GM12874 (cell line): ENCODE measurements at regions not wholly inside any gene's neighbourhood (a gene's known extent, or its start where the extent isn't known, plus 50 kb on each side); places are given as distances from the start of the nearest gene placed in this dataset.

ENCODE experiments used
- TF ChIP-seq, protein P1 (sequence below): IDR thresholded peaks from 2 replicates; pipeline ENCODE4 v1.5.1; 2011; ENCODE audit warnings: low read depth, mild to moderate bottlenecking, control low read depth, low read length, moderate library complexity; ENCODE audit not compliant: insufficient read depth

DNA sequence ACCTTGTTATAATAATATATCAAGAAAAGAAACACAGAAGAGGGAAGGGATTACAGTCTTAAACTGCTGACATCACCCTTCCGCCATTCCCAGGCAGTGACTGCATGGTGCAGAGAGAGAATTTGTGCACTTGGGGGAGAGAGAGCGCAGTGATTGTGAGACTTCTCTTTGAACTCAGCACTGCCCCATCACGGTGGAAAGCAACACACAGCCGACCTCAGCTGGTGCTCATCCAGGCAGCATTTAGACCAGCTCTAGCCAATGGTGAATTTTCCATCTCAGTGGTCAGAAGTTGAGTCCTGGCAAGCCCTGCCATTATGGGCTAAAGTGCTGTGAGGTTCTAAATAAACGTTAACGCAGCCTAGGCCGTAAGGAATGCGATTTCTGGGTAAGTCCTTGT lies 1681.5 kb downstream of the EFNB2 start:
- TF ChIP-seq, protein P1, sequence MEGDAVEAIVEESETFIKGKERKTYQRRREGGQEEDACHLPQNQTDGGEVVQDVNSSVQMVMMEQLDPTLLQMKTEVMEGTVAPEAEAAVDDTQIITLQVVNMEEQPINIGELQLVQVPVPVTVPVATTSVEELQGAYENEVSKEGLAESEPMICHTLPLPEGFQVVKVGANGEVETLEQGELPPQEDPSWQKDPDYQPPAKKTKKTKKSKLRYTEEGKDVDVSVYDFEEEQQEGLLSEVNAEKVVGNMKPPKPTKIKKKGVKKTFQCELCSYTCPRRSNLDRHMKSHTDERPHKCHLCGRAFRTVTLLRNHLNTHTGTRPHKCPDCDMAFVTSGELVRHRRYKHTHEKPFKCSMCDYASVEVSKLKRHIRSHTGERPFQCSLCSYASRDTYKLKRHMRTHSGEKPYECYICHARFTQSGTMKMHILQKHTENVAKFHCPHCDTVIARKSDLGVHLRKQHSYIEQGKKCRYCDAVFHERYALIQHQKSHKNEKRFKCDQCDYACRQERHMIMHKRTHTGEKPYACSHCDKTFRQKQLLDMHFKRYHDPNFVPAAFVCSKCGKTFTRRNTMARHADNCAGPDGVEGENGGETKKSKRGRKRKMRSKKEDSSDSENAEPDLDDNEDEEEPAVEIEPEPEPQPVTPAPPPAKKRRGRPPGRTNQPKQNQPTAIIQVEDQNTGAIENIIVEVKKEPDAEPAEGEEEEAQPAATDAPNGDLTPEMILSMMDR: no peak

DNA sequence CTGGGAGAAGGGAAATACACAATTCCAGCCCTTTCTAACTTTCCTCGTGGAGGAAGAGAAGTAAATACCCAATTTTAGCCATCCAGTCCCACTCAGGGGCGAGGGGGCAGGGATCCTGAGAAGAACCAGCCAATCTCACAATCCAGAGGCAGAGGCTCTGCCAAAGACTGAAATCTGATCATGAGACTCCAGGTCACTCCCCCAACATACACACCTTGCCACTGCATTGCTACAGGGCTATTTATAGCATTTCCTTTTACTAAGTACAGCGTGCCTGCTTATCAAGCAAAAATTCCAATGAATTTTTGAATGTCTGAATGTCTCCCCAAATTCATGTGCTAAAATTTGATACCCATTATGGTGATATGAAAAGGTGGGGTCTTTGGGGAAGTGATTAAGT lies 1687.5 kb downstream of the EFNB2 start:
- TF ChIP-seq, protein P1: no peak

DNA sequence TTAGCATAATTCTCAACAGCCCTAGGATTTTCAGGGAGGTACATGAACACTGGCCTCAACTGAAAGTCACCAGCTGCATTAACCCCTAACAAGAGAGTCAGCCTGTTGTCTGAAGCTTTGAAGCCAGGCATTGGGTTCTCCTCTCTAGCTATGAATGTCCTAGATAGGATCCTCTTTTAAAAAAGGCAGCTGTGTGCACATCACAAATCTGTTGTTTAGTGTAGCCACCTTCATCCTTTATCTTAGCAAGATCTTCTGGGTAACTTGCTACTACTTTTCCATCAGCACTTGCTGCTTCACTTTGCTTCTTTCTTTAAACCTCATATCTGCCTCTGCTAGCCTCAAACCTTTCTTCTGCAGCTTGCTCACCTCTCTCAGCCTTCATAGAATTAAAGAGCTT lies 1692.1 kb downstream of the EFNB2 start:
- TF ChIP-seq, protein P1: no peak

GRCh38 chr13:104841110-104841509 lies 1694.4 kb downstream of the EFNB2 start:
- TF ChIP-seq, protein P1: no peak

GRCh38 chr13:104837756-104838155 lies 1697.7 kb downstream of the EFNB2 start:
- TF ChIP-seq, protein P1: no peak

GRCh38 chr13:104833221-104833620 lies 1702.2 kb downstream of the EFNB2 start:
- TF ChIP-seq, protein P1: no peak

DNA sequence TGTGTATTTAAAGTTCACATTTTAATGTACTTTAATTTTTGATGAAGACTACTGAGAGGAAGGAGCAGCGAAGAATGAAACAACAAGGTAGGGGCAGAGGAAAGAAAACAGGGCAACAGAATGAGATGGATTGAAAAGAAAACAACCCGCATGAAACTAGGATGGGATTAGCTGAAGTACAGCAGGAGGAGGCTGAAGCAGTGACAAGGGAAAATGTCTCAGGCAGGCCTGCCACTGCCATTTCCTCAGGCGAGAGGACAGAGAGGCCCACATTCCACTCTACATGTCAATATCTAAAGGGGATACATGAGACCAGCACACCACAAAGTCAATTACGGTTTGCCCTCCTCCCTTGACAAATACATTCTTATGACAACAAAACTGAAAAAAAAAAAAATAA lies 1703.2 kb downstream of the EFNB2 start:
- TF ChIP-seq, protein P1: no peak

DNA sequence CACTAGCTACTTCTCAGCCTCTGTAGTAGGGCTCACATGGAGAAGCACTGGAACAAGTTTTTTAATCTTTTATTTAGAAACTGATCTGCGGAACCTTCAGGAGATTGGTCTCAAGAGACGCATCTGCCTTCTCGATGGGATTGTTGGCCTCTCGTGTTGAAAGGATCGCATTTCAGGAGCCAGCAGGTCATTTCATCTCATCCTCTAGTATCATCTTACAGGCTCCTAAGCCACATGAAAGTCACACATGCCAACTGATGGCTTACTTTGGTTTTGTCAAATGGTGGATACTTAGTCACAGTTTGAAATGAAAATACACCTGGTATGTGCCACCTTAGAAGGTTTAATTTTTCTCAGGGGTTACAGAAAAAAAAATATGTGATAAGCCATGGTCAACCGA lies 1703.6 kb downstream of the EFNB2 start:
- TF ChIP-seq, protein P1: no peak
